Ectodermal cell (in vitro differentiated cells): ENCODE measurements at regions not wholly inside any gene's neighbourhood (a gene's known extent, or its start where the extent isn't known, plus 50 kb on each side); places are given as distances from the start of the nearest gene placed in this dataset.

Experiments used
- H3K27ac ChIP-seq: 2 replicates; pipeline ENCODE4 v1.7.0; 2013; ENCODE audit warnings: mild to moderate bottlenecking, low read depth, low read length; ENCODE audit not compliant: insufficient read depth, poor library complexity, severe bottlenecking
- H3K27me3 ChIP-seq: 2 replicates; pipeline ENCODE4 v1.7.0; 2013; ENCODE audit warnings: mild to moderate bottlenecking, low read length; ENCODE audit not compliant: insufficient read depth, control insufficient read depth, poor library complexity, severe bottlenecking
- H3K36me3 ChIP-seq: one replicate; pipeline ENCODE4 v1.7.0; 2013; ENCODE audit warnings: low read length; ENCODE audit not compliant: control insufficient read depth, insufficient read depth
- H3K4me1 ChIP-seq: one replicate; pipeline ENCODE4 v1.7.0; 2013; ENCODE audit warnings: low read length; ENCODE audit not compliant: control insufficient read depth, insufficient read depth
- H3K4me3 ChIP-seq: 2 replicates; pipeline ENCODE4 v1.7.0; 2013; ENCODE audit warnings: low read depth, low read length, control low read depth; ENCODE audit not compliant: insufficient read depth
- H3K9me3 ChIP-seq: 2 replicates; pipeline ENCODE4 v1.7.0; 2013; ENCODE audit warnings: mild to moderate bottlenecking, low read length, moderate library complexity; ENCODE audit not compliant: control insufficient read depth
- WGBS, 2 experiments: methylation state at CpG; one replicate each; pipeline ENCODE4 v1.1.7; 2013; ENCODE audit warnings: missing lambda C conversion rate in 2 of 2; 5-methylcytosine and 5-hydroxymethylcytosine counted together

DNA sequence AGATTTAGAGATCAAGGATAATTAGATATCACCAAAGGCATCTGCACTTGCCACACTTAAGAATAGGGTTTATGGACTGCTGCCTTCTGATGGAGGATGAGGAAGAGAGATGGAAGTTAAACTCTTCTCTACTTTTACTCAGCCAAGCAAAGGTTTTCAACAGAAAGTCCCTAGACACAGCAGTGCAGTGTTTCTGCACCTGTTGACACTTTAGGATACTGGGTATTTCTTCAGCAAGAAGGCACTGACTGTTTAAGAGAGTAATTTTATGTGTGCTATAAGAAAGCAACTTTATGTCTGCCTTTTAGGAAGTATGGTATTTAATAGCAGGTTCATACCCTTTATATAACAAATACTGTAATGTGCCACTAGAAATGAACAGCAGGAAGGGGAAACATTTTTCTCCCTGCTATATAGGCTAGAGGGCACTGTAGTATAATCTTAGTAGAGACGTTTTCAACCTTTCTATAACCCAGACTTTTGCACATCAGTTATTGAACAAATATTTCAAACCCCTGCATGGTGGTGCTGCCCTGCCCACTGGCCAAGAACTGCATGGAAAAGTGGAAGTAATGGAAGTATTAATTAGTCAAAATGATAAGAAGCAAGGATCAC lies 225.0 kb upstream of the GRIP1 start:
- 83% methylated on average over 1 of the region's 1 CpG; no CpG with 5 or more reads in 1 of the 2 experiments for WGBS, 2 experiments
- no peaks in the 10 kb centered on the region for H3K9me3 ChIP-seq
- no peaks in the 10 kb centered on the region for H3K27me3 ChIP-seq
- no peaks in the 10 kb centered on the region for H3K4me1 ChIP-seq
- H3K27ac ChIP-seq: no peak overlapping the region
- H3K36me3 ChIP-seq: no peaks in the 10 kb centered on the region
- H3K4me3 ChIP-seq: no peak overlapping the region

DNA sequence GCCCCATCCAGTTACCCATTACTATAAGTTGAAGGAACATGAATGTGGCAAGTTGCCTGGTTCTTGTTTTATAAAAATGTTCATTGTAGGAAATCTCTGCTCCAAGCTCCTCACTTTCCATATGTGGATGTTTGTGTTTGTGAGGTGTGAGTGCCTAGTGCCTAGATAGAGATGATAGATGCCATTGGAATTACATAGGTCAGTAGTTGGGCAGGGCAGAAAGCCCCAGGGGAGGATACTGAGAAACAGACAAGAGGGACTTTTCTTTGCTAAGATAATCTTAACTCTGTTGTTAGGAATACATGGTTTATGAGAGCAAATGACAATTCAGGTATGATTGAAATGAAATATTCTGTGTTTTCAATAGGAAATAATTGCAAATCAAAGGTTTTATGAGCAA lies 226.3 kb upstream of the GRIP1 start:
- Histone ChIP-seq H3K4me3 (no peak overlapping the region), H3K27me3 (no peaks in the 10 kb centered on the region)

DNA sequence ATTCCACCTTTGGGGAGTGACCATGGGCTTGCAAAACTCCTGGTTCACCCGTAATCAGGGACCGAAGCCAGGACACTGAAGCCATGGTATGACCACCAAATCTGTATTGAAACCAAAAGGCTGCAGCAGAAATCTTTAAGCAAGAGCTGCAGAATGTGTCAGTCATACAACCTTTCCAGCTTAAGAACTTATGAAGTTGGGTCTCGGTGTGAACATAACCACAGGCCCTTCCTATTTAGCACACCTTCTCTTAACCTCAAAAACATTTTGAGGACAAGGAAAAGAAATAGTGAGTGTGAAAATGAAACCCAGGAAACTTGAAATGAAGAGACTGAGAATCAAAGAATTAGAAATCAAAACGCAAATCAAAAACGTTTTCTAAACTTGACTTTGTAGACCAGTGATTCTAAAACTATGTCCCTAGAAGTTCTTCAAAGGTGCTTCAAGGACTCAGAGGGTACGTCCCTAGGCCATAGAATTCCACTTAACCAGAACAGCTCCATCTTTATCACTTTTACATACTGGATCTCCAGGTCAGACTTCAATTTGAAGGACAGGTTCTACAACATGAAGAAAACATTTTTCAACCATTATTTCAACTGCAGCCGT lies 231.6 kb upstream of the GRIP1 start:
- no peak overlapping the region for H3K4me3 ChIP-seq
- no peaks in the 10 kb centered on the region for H3K4me1 ChIP-seq
- no peaks in the 10 kb centered on the region for H3K9me3 ChIP-seq
- no peaks in the 10 kb centered on the region for H3K27me3 ChIP-seq
- no peaks in the 10 kb centered on the region for H3K36me3 ChIP-seq
- H3K27ac ChIP-seq: no peak overlapping the region
- whole genome bisulfite sequencing, 2 experiments: 92 to 94% methylated on average over 7 of the region's 7 CpGs

More for the DNA sequence above, 226.3 kb upstream of the GRIP1 start:
- no peaks in the 10 kb centered on the region for H3K4me1 ChIP-seq
- no peaks in the 10 kb centered on the region for H3K36me3 ChIP-seq
- H3K9me3 ChIP-seq: no peaks in the 10 kb centered on the region
- H3K27ac ChIP-seq: no peak overlapping the region

DNA sequence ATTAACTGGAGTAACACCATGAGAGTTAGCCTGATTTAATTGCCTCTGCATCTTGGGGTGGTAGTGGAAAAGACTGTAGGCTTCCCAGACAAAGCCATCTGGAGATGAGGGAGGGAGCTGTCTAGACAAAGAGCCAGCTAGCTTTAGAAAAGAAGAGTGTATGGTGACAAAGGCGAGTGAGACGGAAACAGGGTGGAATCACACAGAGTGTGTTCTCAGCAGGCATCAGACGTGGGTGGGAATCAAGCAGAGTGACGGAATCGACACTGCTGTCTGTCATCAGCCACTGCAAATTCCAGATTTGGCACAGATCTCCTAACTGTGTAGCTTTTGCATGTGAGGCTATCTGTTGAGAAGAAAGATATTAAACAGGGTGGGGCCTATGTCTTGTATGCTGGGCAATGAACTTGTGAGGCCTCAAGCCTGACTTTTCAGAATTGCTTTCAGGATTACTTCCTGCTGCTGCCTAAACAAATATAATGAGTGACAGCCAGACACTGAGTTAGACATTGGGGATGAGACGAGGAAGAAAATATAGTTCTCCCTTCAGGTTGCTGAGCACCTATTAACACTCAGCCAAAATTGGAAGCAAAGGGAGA lies 236.5 kb upstream of the GRIP1 start:
- no peaks in the 10 kb centered on the region for H3K4me1 ChIP-seq
- WGBS, 2 experiments: 29 to 39% methylated on average over 6 of the region's 6 CpGs
- no peak overlapping the region for H3K4me3 ChIP-seq
- no peaks in the 10 kb centered on the region for H3K36me3 ChIP-seq
- H3K27me3 ChIP-seq: no peaks in the 10 kb centered on the region
- no peak overlapping the region for H3K27ac ChIP-seq
- no peaks in the 10 kb centered on the region for H3K9me3 ChIP-seq

GRCh38 chr12:66916189-66916588 lies 237.3 kb upstream of the GRIP1 start:
- H3K9me3 ChIP-seq: no peaks in the 10 kb centered on the region
- H3K36me3 ChIP-seq: no peaks in the 10 kb centered on the region
- no peak overlapping the region for H3K4me3 ChIP-seq
- no peaks in the 10 kb centered on the region for H3K27me3 ChIP-seq
- 91 to 93% methylated on average over 3 of the region's 3 CpGs for WGBS, 2 experiments
- H3K27ac ChIP-seq: no peak overlapping the region
- no peaks in the 10 kb centered on the region for H3K4me1 ChIP-seq

DNA sequence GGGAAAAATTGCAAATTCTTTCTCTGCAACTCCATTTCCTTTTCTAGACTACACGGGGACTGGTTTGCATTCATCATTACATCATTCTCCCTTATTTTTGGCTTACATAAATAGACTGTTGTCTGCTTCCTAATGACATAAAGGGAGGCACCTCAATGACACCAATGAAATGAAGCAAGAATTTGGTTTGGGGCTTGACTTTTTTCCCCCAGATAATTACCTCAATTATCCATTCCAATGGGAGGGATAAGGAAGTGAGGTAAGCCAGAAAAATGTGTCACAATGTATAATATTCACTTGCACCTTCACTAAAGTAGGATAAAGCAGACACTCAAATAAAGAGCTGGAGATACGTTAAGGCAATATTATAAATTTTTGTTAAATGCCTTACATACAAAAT lies 240.6 kb upstream of the GRIP1 start:
- Histone ChIP-seq H3K27ac (no peak overlapping the region), H3K9me3 (no peaks in the 10 kb centered on the region), H3K4me1 (no peaks in the 10 kb centered on the region), H3K36me3 (no peaks in the 10 kb centered on the region), H3K27me3 (no peaks in the 10 kb centered on the region), H3K4me3 (no peak overlapping the region)
- WGBS, 2 experiments: 77 to 88% methylated on average over 1 of the region's 2 CpGs

- H3K27me3 ChIP-seq: no peaks in the 10 kb centered on the region
- 86 to 91% methylated on average over 3 of the region's 3 CpGs for WGBS, 2 experiments
- H3K4me3 ChIP-seq: no peak overlapping the region
- H3K27ac ChIP-seq: no peak overlapping the region
- no peaks in the 10 kb centered on the region for H3K36me3 ChIP-seq
- H3K4me1 ChIP-seq: no peaks in the 10 kb centered on the region
- no peaks in the 10 kb centered on the region for H3K9me3 ChIP-seq
Measured at GRCh38 chr12:66920205-66920604, 241.3 kb upstream of the GRIP1 start.

DNA sequence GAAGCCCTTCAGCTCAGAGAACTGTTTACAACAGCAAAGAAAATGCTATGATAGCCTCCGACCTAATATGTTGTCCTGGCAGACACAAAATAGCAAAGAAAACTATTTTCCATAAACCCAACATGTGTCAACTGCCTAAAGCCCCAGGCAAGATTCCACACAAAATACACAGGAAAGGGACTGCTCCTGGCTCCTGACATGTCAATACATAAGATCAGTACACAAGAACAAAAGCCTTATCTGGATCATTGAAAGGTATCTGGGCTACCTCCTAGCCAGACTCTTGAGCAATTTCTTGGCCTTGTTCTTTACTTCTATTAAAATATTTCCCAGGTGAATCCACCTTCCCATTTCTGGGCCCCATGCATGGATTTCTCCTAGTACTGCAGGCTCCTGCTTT lies 242.3 kb upstream of the GRIP1 start:
- Histone ChIP-seq H3K27ac (no peak overlapping the region), H3K9me3 (no peaks in the 10 kb centered on the region), H3K4me1 (no peaks in the 10 kb centered on the region), H3K36me3 (no peaks in the 10 kb centered on the region), H3K27me3 (no peaks in the 10 kb centered on the region), H3K4me3 (no peak overlapping the region)
- WGBS, 2 experiments: 85 to 92% methylated on average over 1 of the region's 1 CpG

DNA sequence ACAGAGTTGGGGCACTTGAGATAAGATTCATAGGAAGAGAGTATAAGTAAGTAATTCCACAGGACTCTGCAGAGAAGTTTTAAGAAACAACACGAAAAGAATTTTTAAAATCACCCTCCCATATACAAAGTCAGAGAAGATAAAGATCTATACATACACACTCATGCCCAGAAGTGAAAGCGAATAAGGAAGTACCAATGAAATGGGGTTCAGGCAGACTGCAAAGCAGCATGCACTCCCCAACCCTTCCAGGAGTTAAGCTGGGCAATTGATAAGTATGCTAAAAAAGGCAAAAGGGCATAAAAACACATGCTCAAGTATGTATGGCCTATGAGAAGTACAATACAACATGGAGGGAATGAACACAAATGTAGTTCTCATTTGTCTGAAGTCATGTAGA lies 246.2 kb upstream of the GRIP1 start:
- no peaks in the 10 kb centered on the region for H3K9me3 ChIP-seq
- 94 to 100% methylated on average over 2 of the region's 2 CpGs for WGBS, 2 experiments
- H3K36me3 ChIP-seq: no peaks in the 10 kb centered on the region
- H3K4me1 ChIP-seq: no peaks in the 10 kb centered on the region
- no peak overlapping the region for H3K4me3 ChIP-seq
- H3K27ac ChIP-seq: no peak overlapping the region
- H3K27me3 ChIP-seq: no peaks in the 10 kb centered on the region

GRCh38 chr12:66929121-66929520 lies 250.2 kb upstream of the GRIP1 start:
- no peaks in the 10 kb centered on the region for H3K36me3 ChIP-seq
- H3K4me3 ChIP-seq: no peak overlapping the region
- H3K27ac ChIP-seq: no peak overlapping the region
- no peaks in the 10 kb centered on the region for H3K9me3 ChIP-seq
- no peaks in the 10 kb centered on the region for H3K27me3 ChIP-seq
- no peaks in the 10 kb centered on the region for H3K4me1 ChIP-seq
